Endometrium (tissue), 2 donors: ENCODE measurements at regions not wholly inside any gene's neighbourhood (a gene's known extent, or its start where the extent isn't known, plus 50 kb on each side); places are given as distances from the start of the nearest gene placed in this dataset.
A peak's percentile ranks its signal among the peaks of the same experiment; 100 is the strongest.

Experiments used
- FAIRE-seq: peaks from 2 replicates; lab custom pipeline; 2012; peaks lifted over from hg19 to GRCh38; lab: Jason Lieb, UNC
- donor health status: control.
- donor health status: control.

GRCh38 chr2:204436230-204436629, 109.0 kb upstream of the PARD3B start:
- FAIRE-seq: no peak

DNA sequence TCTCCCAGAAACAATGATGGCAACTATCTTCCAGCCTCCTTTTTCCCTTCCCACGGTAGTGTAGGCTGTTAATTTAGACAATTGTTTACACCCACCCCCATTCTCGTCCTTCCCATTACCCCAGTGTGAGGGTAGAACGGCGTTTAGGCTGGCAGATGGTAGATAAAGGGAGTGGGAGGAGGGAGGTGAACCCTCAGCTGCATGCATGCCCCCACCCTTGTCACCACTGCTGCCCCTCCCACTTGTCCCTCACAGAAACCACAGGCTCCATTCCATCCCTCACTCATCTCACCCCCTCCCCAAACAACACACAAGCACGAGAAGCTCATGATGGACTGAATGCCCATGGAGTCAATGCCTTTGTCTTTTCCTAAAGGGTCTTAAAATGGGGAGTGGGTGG, 107.9 kb upstream of the PARD3B start:
- no peak for FAIRE-seq

- FAIRE-seq: no peak
Observed at GRCh38 chr2:204437815-204438756, 107.2 kb upstream of the PARD3B start.

GRCh38 chr2:204441316-204441715, 104.0 kb upstream of the PARD3B start:
- no peak for FAIRE-seq

DNA sequence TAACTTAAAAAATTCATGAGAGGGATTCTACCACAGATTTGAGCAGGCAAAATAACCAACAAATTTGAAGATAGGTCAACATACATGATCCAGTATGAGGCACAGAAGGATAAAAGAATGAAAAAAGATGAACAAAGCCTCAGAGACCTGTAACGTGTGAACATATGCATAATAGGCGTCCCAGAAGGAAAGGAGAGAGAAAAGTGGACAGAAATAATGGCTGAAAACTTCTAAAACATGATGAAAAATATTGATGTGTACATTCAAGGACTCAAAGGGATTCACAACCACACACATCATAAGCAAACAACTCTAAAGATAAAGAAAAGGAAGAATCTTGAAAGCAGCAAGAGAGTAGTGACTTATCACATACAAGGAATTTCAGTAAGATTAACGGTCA, 100.1 kb upstream of the PARD3B start:
- FAIRE-seq: no peak

GRCh38 chr2:204447722-204448121, 97.6 kb upstream of the PARD3B start:
- FAIRE-seq: peak; percentile 23

GRCh38 chr2:204449977-204450376, 95.3 kb upstream of the PARD3B start:
- FAIRE-seq: no peak

GRCh38 chr2:204451766-204452165, 93.5 kb upstream of the PARD3B start:
- FAIRE-seq: no peak

DNA sequence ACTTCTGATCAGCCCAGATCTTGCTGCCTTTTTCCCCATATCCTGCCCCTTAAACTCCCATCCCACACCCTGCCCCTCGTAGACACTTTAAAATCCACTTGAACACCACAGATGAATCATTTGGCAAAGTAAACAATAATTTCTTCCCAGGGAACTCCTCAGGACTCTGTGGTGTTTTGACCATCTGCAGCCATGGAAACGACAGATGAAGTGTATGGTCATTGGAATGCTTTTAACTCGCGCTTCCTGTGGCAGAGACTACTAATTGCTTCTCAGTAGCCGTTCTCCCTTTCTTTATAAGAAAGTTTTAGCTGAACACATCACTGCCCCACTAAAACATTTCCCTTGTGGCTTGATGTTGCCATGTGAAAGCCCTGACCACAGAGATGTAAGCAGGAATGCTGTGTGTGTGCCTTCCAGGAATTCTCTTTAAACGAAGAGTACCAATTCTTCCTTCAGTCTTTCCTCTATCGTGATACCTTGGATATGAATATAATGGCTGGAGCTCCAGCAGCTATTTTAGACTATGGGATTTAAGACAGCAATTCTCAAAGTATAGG, 92.7 kb upstream of the PARD3B start:
- peak; percentile 72 for FAIRE-seq

- FAIRE-seq: no peak
Observed at GRCh38 chr2:204453730-204454167, 91.5 kb upstream of the PARD3B start.

- no peak for FAIRE-seq
Observed at GRCh38 chr2:204454672-204455380, 90.4 kb upstream of the PARD3B start.

DNA sequence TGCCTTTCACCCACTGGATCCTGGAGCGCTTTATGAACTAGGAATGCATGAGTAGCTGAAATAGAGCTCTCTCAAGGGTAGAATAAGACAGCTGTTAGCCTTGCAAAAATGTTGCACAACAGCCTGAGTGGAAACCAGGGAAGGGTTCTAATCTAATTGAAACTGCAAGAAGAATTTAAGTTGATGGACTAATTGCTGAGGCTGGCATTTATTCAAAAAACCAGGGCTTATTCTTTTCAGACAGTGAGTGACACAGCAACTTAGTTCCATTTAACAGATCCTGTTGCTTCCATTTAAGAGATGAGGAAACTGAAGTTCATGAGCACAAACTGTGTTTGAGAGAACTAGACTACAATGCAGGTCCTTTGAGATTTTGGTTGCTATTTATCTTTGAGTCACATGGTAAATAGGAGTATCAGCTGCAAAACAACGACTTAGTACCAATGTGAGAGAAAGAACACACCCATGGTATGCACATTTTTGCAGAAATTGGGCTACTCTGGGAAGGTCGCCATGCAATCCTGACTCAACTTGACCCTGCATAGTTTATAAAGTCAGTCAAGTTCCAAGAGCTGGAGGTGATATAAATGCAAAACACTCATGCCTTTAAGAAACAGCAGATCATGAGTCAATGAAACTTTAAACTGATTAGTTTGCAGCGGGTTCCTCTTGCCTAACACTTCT, 76.4 kb upstream of the PARD3B start:
- no peak for FAIRE-seq

- no peak for FAIRE-seq
Observed at GRCh38 chr2:204470178-204470620, 75.1 kb upstream of the PARD3B start.

- FAIRE-seq: no peak
Observed at GRCh38 chr2:204470621-204471196, 74.6 kb upstream of the PARD3B start.

DNA sequence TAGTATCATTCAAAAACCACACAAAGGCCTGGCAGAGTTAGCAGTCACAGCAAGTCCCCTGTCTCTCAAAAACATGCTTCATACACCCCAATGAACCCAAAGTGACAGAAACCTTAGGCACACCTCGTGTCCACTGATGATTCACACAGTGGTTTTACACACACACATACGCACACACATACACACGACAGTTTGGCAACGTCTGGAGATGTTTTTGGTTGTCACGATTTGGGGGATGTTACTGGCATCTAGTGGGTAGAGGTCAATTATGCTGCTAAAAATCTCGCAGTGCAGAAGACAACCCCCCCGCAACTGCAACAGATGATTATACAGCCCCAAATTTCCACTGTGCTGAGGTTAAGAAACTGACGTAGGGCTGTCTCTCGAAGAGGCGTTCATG, 72.9 kb upstream of the PARD3B start:
- no peak for FAIRE-seq

- no peak for FAIRE-seq
Observed at GRCh38 chr2:204473224-204473623, 72.1 kb upstream of the PARD3B start.

DNA sequence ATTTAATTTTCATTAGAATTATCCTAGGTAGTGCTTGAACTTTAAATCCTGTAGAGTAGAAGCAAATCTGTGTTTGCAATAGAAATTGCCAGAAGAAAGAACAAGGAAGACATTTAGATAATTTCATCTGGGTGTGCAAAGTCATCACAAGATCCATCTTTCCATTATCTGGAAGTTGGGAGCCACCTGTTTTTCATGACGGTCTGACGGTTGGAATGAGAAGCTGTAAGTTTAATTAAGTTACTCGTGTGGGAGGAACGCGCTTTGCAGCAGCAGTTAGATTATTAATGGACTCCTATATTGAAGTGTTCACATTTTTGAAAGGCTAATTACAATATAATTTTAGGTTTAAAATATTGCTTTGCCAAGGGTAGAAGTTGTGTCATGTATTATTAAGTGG, 69.9 kb upstream of the PARD3B start:
- no peak for FAIRE-seq

- no peak for FAIRE-seq
Observed at GRCh38 chr2:204477358-204477950, 67.8 kb upstream of the PARD3B start.

GRCh38 chr2:204479557-204479956, 65.7 kb upstream of the PARD3B start:
- FAIRE-seq: no peak

GRCh38 chr2:204480676-204481075, 64.6 kb upstream of the PARD3B start:
- no peak for FAIRE-seq

GRCh38 chr2:204483608-204484081, 61.6 kb upstream of the PARD3B start:
- no peak for FAIRE-seq
